OCI-LY1 (cell line): ENCODE measurements at regions not wholly inside any gene's neighbourhood (a gene's known extent, or its start where the extent isn't known, plus 50 kb on each side); places are given as distances from the start of the nearest gene placed in this dataset.

Source experiments
- H2AFZ ChIP-seq: fragments of 200-600 bp; sonication (generic), shearing (Covaris generic); 2 replicates; pipeline ENCODE4 v1.6.0; 2014; ENCODE audit warnings: antibody characterized with exemption, mild to moderate bottlenecking, low read length
- H3F3A ChIP-seq: fragments of 200-600 bp; sonication (generic), shearing (Covaris generic); 2 replicates; pipeline ENCODE4 v1.6.0; 2014; ENCODE audit warnings: mild to moderate bottlenecking, antibody characterized with exemption, low read length, moderate library complexity; ENCODE audit not compliant: insufficient read depth
- H3K27ac ChIP-seq: fragments of 200-600 bp; sonication (generic); 2 replicates; pipeline ENCODE4 v1.5.1; 2014; ENCODE audit warnings: low read length, mixed run types, mild to moderate bottlenecking, low read depth; ENCODE audit not compliant: poor library complexity, severe bottlenecking
- H3K27me3 ChIP-seq: fragments of 200-600 bp; sonication (generic); 2 replicates; pipeline ENCODE4 v1.6.0; 2014; ENCODE audit warnings: antibody characterized with exemption, mild to moderate bottlenecking, low read length, moderate library complexity; ENCODE audit not compliant: insufficient read depth
- H3K36me3 ChIP-seq: fragments of 200-600 bp; sonication (generic); 2 replicates; pipeline ENCODE4 v1.6.1; 2014; ENCODE audit warnings: mild to moderate bottlenecking, antibody characterized with exemption, low read length, moderate library complexity, mixed read lengths; ENCODE audit not compliant: insufficient read depth
- H3K4me1 ChIP-seq: fragments of 200-600 bp; sonication (generic); 2 replicates; pipeline ENCODE4 v1.5.1; 2014; ENCODE audit warnings: mild to moderate bottlenecking, low read length, moderate library complexity; ENCODE audit not compliant: insufficient read depth, severe bottlenecking
- H3K4me2 ChIP-seq: fragments of 200-600 bp; sonication (generic), shearing (Covaris generic); 2 replicates; pipeline ENCODE4 v1.6.1; 2014; ENCODE audit warnings: low read length
- H3K4me3 ChIP-seq: fragments of 200-600 bp; sonication (generic); 2 replicates; pipeline ENCODE4 v1.5.1; 2014; ENCODE audit warnings: low read length, low read depth, mild to moderate bottlenecking, mixed read lengths; ENCODE audit not compliant: poor library complexity, severe bottlenecking
- H3K79me2 ChIP-seq: fragments of 200-600 bp; shearing (Covaris generic); 2 replicates; pipeline ENCODE4 v1.6.1; 2016; ENCODE audit warnings: mixed run types, low read length, mixed read lengths; ENCODE audit not compliant: insufficient read depth
- H3K9ac ChIP-seq: fragments of 200-600 bp; sonication (generic), shearing (Covaris generic); 2 replicates; pipeline ENCODE4 v1.6.1; 2014; ENCODE audit warnings: mild to moderate bottlenecking, low read length, mixed read lengths
- H3K9me2 ChIP-seq: fragments of 200-600 bp; sonication (generic), shearing (Covaris generic); 2 replicates; pipeline ENCODE4 v1.6.1; 2014; ENCODE audit warnings: low read depth, mild to moderate bottlenecking, low read length, mixed read lengths
- H3K9me3 ChIP-seq: fragments of 200-600 bp; shearing (Covaris generic); 2 replicates; pipeline ENCODE4 v1.6.1; 2014; ENCODE audit warnings: low read length, mixed read lengths
- H4K20me1 ChIP-seq: fragments of 200-600 bp; sonication (generic), shearing (Covaris generic); 2 replicates; pipeline ENCODE4 v1.6.0; 2016; ENCODE audit warnings: mild to moderate bottlenecking, low read length; ENCODE audit not compliant: insufficient read depth
- EZH2 ChIP-seq: fragments of 200-600 bp; sonication (generic), shearing (Covaris generic); IDR thresholded peaks from 2 replicates; pipeline ENCODE4 v1.8.0; 2017; ENCODE audit warnings: borderline replicate concordance, mixed run types, mild to moderate bottlenecking, antibody characterized with exemption, low read length, moderate library complexity, mixed read lengths
- TF ChIP-seq, protein P1 (sequence below): fragments of 200-600 bp; sonication (generic), shearing (Covaris generic); IDR thresholded peaks from 2 replicates; pipeline ENCODE4 v1.5.1; 2017; ENCODE audit warnings: mild to moderate bottlenecking, antibody characterized with exemption, low read length, moderate library complexity, mixed read lengths

DNA sequence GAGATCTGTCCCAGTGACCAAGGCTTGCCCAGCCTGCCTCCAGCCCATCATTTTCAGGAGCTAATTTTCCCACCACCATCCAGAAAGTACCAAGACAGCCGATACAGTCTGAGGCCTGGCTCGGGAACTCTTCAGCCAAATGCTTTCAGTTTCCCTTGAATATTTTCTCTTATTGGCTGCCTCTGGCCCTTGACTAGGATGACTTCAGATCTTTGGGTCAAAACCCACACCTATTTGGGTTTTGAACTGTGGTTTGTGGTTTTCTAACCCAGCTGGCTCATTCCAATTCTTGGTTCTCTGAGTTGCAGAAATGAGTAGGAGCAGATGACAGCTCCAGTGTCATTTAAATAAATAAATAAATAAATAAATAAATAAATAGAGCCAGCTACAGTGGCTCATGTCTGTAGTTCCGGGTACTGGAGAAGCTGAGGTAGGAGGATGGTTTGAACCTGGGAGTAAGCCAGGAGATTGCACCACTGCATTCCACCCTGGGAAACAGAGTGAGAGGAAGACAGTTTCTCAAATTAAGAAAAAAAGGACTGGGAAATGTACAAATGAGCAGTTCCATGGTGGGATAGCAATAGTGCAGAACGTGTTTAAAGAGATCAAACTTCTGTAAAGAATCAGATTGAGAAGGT is 465.0 kb upstream of the SOX11 start:
- Histone ChIP-seq H4K20me1 (no peaks in the 10 kb centered on the region), H2AFZ (no peak overlapping the region), H3K4me3 (no peak overlapping the region), H3K4me1 (no peaks in the 10 kb centered on the region), H3K9ac (no peak overlapping the region), H3K9me2 (no peaks in the 10 kb centered on the region), H3K4me2 (no peak overlapping the region), H3K27me3 (no peaks in the 10 kb centered on the region), H3K27ac (no peak overlapping the region), H3K9me3 (no peaks in the 10 kb centered on the region), H3K79me2 (no peaks in the 10 kb centered on the region), H3K36me3 (no peaks in the 10 kb centered on the region), H3F3A (no peaks in the 10 kb centered on the region)
- no peak for TF ChIP-seq EZH2
- TF ChIP-seq, protein P1, sequence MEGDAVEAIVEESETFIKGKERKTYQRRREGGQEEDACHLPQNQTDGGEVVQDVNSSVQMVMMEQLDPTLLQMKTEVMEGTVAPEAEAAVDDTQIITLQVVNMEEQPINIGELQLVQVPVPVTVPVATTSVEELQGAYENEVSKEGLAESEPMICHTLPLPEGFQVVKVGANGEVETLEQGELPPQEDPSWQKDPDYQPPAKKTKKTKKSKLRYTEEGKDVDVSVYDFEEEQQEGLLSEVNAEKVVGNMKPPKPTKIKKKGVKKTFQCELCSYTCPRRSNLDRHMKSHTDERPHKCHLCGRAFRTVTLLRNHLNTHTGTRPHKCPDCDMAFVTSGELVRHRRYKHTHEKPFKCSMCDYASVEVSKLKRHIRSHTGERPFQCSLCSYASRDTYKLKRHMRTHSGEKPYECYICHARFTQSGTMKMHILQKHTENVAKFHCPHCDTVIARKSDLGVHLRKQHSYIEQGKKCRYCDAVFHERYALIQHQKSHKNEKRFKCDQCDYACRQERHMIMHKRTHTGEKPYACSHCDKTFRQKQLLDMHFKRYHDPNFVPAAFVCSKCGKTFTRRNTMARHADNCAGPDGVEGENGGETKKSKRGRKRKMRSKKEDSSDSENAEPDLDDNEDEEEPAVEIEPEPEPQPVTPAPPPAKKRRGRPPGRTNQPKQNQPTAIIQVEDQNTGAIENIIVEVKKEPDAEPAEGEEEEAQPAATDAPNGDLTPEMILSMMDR: no peak

DNA sequence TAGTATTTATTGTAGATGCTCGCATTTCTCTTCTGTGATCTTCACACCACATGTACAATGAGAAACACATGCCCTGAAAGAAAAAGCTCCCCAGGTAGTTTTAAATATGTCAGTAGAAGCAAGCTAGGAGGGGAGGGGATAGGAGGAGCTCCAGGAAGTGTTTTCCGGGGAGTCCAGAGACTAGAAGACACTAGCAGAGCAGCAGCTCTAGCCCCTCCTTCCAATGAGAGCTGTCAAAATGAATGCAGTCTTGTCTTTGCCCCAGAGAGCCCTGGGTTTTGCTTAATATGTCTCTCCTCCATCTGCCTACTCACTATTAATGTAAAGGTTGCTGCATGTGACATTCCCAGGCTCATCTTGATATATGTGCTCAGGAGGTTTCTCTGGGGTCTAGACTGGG is 462.6 kb upstream of the SOX11 start:
- no peak overlapping the region for H3K4me3 ChIP-seq
- H3K27me3 ChIP-seq: no peaks in the 10 kb centered on the region
- no peaks in the 10 kb centered on the region for H3K36me3 ChIP-seq
- H3K9ac ChIP-seq: no peak overlapping the region
- H3K9me2 ChIP-seq: no peaks in the 10 kb centered on the region
- H3K4me2 ChIP-seq: no peak overlapping the region
- no peaks in the 10 kb centered on the region for H3K4me1 ChIP-seq
- H2AFZ ChIP-seq: no peak overlapping the region
- H3K9me3 ChIP-seq: no peaks in the 10 kb centered on the region
- no peaks in the 10 kb centered on the region for H3F3A ChIP-seq
- H4K20me1 ChIP-seq: no peaks in the 10 kb centered on the region
- H3K79me2 ChIP-seq: no peaks in the 10 kb centered on the region
- no peak overlapping the region for H3K27ac ChIP-seq
- TF ChIP-seq, protein P1: no peak
- TF ChIP-seq EZH2: no peak

DNA sequence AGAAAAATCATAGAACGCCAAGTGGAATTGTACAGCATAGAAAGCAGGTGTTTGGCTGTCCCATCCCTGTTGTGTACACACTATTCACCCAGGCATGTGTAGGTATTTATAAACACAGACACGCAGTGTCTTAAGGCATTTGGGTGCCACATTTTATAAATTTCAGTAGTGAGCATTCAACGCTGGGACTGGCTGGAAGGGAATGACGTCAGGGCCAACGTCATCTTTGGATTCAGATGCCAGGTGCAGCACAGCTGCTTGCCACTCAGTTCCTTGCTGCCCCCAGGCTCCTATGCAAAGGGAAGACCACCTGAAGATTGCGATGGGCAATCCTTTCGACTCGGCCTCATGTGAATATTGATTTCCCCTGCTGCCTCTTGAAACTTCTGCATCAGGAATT is 461.7 kb upstream of the SOX11 start:
- H3K36me3 ChIP-seq: no peaks in the 10 kb centered on the region
- H3K4me2 ChIP-seq: no peak overlapping the region

More for the DNA sequence above, 461.7 kb upstream of the SOX11 start:
- Histone ChIP-seq H3K27me3 (no peaks in the 10 kb centered on the region), H3K27ac (no peak overlapping the region), H3K9ac (no peak overlapping the region), H3K79me2 (no peaks in the 10 kb centered on the region), H3K9me2 (no peaks in the 10 kb centered on the region), H3K9me3 (no peaks in the 10 kb centered on the region), H3K4me1 (no peaks in the 10 kb centered on the region), H2AFZ (no peak overlapping the region), H4K20me1 (no peaks in the 10 kb centered on the region), H3F3A (no peaks in the 10 kb centered on the region), H3K4me3 (no peak overlapping the region)
- no peak for TF ChIP-seq EZH2
- TF ChIP-seq, protein P1: no peak
